GM21515 (cell line): ENCODE measurements at regions not wholly inside any gene's neighbourhood (a gene's known extent, or its start where the extent isn't known, plus 50 kb on each side); places are given as distances from the start of the nearest gene placed in this dataset.

Experiments
- ATAC-seq: cut with Tn5 transposase; IDR thresholded peaks from one replicate; pipeline ENCODE4 v1.9.1; 2021; ENCODE audit not compliant: unreplicated experiment

- ATAC-seq, result no peak
Observed at GRCh38 chr11:92527467-92527866, 302.8 kb downstream of the FAT3 start.

DNA sequence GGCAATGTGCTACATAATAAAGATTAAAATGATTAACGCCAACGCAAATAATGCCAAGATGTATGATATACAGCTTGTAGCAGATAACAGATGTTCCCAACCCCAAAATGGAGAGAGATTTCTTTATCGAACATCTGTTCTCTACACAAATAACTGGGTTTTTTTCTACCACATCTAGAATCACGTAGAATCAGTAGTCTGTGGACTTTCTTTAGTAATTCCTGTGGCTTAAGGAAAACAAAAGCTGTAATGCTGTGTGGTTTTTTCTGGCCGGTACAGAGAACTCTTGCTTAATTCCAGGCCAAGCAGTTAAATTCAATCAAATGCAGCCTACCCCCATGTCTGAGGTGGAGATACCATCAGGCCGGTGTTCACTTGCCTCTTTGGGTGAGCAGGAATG lies 303.4 kb downstream of the FAT3 start:
- no peak for ATAC-seq

GRCh38 chr11:92531065-92531739 lies 306.6 kb downstream of the FAT3 start:
- ATAC-seq, result no peak

DNA sequence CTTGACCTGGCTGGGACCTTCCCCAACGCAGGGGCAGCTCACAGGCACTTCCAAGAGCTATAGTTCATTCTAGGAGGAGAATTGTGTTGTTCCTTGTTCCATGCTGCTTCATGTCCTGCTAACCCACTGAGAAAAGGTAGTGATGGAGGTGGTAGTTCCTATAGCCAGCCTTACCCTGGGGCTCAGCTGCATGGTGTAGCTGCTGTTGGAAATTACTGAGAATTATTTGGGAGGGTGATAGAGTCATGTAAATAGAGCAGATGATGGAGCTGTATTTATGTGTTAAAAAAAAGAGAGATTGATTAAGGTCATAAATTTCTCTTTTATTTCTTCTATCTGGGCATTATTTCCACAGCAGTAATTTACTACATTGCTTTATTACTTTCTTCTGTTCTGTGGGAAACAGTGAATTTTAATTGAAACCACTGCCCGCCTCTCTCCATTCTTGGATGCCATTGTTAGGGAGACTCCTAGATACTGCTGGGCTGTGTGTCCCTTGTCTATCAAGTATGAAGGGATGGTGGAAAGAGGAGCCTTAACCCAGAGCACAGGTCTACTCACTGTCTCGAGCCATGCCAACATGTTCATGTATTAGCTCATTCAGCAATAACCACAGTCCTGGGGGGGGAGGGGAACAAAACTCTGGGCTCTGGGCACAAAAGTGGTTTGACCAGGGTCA lies 309.2 kb downstream of the FAT3 start:
- no peak for ATAC-seq

DNA sequence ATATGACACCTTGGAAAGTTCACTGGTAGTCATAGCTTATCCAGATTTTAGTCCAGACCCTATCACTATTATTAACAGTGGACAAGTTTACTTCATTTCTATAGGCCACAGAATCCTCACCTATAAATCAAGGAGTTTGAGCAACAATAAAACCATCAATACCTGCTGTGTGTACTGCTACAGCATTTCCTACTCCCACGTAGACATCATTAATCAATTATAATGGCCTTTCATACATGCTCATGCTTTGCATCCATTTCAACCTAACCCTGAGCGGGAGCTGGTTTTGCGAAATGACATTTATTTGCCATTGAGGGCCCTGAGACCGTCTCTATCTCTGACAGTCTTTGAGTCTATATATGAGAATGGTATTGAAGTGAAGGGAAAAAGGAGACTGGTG lies 312.3 kb downstream of the FAT3 start:
- ATAC-seq, result no peak

DNA sequence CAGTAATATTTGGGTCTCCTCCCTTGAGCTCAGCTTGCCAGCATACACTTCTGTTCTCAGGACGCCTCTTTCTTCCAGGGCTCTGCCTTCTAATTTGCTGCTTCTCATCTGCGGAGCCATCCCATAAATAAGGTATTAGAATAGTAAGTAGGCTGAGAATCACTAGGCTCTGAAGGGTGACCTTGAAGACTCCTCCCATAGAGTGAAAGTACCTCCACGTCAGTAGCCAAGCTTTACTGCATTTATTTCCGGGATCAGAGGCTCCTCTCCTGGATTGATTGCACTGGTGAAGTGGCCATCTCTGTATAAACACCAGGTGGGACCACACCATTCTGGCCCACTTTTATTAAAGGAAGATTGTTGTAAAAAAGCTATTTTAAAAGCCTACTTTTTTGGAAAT lies 315.5 kb downstream of the FAT3 start:
- ATAC-seq, result no peak

DNA sequence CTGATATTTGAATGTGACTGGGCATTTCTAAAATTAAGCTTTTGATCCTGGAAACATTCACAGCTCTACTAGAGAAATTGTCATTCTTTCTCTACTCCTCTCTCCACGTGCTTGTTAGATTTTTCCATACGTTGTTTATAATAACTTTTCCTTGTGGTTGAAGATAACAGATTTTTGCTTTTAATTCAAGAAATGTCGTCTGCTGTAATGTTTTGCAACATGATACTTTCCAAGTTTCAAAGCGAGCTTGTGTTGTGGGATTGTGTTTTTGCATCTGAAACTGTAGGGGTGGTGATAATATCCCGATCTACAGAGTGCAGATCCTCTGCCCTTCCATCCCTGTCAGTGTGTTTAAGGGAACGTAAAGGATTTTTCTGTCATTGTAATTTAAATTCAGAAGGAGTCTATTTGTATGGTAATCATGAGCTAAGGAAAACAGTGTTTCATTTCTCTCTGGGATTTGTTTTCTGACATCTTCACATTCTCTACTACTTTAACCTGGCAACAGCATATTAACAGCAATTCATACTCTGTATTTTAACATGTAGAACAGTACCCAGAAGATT lies 321.4 kb downstream of the FAT3 start:
- ATAC-seq, result no peak

- no peak for ATAC-seq
Observed at GRCh38 chr11:92546603-92547002, 322.0 kb downstream of the FAT3 start.

- ATAC-seq, result no peak
Observed at GRCh38 chr11:92550411-92550810, 325.8 kb downstream of the FAT3 start.

- no peak for ATAC-seq
Observed at GRCh38 chr11:92550871-92551270, 326.3 kb downstream of the FAT3 start.

DNA sequence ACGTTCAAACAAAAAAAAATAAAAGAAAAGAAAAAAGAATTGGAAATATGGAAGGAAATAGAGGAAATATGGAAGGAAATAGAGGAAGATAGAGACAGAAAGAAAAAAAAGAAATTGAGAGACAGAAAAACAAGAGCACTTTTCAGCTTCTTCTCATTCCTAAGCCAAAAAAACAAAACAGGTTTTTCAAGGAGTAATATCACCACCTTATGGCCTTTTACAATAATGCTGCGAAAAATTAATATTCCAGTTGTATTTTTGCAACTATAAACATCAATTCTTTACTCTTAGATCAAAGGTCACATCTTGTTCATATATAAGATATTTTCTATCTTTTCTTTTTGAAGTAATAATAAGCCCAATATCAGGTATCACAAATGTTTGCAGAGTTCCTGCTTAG lies 328.3 kb downstream of the FAT3 start:
- no peak for ATAC-seq

DNA sequence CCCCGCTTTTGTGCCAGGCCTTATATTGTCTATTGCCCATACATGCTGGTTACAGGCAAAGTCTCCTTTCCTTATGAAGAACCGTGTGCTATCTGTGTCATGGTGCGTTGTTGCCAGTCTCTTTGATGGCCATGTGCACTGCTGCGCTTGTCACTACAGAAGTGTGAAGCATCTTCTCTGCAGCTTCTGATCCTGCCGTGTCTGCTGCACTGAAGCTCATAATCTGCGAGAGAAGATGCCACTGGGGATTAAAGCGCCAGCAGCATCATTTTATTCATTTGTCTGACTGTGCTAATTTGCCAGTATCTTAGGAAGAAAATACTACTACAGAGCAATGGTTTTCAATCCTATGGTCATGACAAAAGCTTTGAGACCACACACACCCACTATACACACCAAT lies 330.1 kb downstream of the FAT3 start:
- ATAC-seq, result no peak

DNA sequence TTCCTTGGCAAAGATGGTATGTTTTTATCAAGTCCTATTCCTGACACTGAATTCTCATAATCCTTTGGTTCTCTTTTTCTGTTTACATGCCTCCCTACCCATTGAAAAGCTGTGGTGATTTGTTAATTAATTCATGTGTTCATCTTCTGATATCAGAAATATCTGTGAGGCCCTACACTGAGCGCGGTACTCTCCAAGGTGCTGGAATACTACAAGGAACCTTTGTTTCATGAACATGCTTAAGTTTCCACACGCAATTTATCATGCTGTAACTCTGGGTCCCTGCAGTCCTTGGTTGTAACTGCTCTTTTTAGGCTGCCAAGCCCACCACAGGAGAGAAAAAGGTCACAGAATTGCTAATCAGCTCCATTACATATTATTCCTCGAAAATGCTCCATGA lies 331.8 kb downstream of the FAT3 start:
- no peak for ATAC-seq

DNA sequence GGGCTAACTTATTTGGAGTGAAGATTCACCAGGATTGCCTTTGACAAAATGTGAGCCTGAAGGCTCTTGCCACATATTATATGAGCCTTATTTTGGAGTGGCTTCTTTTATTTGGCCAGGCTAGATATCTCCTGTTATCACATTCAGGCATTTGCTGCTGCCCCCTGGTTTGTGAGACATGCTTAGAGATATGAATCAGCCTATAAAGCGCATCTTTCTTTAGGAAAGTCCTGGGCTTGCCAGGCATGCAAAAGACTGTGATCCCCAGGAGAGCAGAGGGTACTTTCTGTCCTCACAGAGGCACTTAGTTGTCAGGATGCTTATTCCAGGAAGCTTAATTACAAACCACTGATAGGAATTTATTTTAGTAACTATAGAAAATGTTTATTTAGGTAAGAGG lies 333.3 kb downstream of the FAT3 start:
- ATAC-seq, result no peak

- ATAC-seq, result no peak
Observed at GRCh38 chr11:92558323-92558722, 333.7 kb downstream of the FAT3 start.

DNA sequence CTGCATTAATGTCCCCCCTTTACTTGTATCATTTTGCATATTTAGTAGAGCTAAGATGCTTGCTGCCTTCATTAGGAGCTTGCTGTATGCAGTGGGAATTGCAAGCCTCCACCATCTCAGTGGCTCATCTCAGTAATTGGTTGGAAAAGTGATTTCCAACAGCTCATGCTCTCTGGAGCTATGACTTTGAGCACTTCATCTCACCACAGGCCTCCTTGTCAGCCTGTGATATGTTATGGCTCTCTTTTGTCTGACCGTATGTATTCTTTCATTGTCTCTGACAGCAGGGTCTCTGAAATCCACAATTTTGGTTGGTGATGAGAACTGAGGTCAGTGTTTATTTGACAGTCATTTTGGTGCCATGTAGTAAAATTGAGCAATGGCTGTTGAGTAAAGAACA lies 345.1 kb downstream of the FAT3 start:
- no peak for ATAC-seq

DNA sequence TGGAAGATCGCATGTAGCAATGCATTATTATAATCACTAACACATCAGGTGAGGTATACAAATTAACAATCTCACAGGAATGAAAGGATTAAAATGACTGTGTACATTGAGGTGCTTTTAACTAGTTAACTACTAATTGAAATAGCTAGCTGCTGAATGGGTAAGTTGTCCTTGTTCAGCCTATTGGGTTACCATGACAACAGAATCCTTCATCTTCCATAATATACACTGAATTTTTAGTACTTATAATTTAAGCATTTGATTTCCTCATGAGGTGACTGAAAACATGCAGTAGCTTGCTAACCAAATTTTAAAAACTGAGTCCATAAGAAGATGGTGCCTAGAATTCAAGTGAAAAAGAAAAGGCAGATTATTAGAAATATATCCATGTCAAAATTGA lies 347.9 kb downstream of the FAT3 start:
- no peak for ATAC-seq

DNA sequence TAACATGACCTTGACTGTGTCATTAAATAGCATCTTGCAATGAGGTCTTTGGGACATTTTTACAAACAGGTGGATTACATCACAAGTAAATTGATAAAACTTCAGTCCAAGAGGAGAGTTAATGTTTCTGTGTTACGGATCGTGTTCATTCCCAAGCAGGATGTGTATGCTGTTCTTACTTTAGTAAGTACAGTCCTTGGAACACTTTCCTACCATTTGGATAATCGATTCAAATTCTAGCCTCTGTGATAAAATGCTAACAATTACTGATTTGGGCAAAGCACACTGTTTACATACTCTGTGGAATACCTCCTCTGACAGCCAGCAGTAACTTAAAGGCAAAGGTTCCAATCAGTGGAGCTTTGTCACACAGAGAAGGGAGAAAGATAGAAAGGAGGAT lies 351.7 kb downstream of the FAT3 start:
- no peak for ATAC-seq

DNA sequence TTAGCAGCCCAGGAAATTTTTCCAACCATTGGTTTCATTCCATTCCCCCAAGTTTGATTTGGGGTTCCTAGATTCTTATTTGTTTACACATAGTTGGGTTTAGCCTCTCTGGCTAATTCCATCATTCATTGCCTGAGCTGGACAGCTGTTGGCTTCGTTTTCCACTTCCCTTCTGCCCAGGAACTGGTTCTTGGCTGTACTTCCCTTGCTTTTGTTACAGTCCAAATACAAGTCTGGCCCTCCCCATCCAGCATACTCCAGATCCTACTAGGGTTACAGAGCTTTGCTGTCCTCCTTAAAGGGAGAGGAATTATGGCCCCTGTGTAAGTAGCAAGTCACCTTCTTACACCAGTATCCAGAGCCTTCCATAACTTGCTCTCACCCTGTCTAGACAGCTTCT lies 356.3 kb downstream of the FAT3 start:
- no peak for ATAC-seq

DNA sequence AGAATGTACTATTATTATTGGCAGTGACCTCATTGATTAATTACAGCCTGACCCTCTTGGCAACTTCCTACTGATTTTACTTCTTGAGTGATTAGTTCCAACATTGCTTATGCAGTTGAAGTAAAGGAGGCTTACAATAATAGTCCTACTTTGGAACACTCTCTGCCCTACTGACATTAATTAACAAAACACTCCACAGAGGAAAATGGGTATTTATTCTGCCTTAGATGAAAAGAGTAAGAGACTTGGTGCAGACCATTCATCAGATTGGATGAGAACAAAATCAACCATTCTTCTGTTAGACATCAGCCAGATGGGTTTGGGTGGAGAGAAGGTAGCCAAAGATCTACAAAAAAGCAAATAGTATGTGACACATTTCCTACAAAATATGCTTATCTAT lies 363.8 kb downstream of the FAT3 start:
- no peak for ATAC-seq

- no peak for ATAC-seq
Observed at GRCh38 chr11:92589512-92589911, 364.9 kb downstream of the FAT3 start.

- ATAC-seq, result no peak
Observed at GRCh38 chr11:92591521-92591920, 366.9 kb downstream of the FAT3 start.

GRCh38 chr11:92594251-92594650 lies 369.6 kb downstream of the FAT3 start:
- ATAC-seq, result no peak
